Liver (tissue), 8 donors: ENCODE measurements at regions not wholly inside any gene's neighbourhood (a gene's known extent, or its start where the extent isn't known, plus 50 kb on each side); places are given as distances from the start of the nearest gene placed in this dataset.

ENCODE experiments used
- DNase-seq: peaks from one replicate; pipeline ENCODE4 v3.0.0-alpha.2; 2017; ENCODE audit warnings: low spot score
- H3K27ac ChIP-seq, 2 donors: one replicate each; pipeline ENCODE4 v1.7.0; 2013; ENCODE audit warnings: inconsistent platforms in 2 of 2, low read length in 2 of 2, control low read depth in 1 of 2, low read depth in 1 of 2, mild to moderate bottlenecking in 1 of 2
- H3K27me3 ChIP-seq, 4 donors: one replicate each; pipeline versions ENCODE4 v1.6.1 to v1.7.0; 2013; ENCODE audit warnings: low read length in 3 of 4, inconsistent platforms in 1 of 4, mild to moderate bottlenecking in 1 of 4, moderate library complexity in 1 of 4; ENCODE audit not compliant: control insufficient read depth in 4 of 4, insufficient read depth in 4 of 4
- H3K36me3 ChIP-seq, 4 donors: one replicate each; pipeline versions ENCODE4 v1.6.1 to v1.7.0; 2013; ENCODE audit warnings: low read length in 3 of 4, mild to moderate bottlenecking in 3 of 4, low read depth in 1 of 4, moderate library complexity in 1 of 4; ENCODE audit not compliant: control insufficient read depth in 4 of 4, insufficient read depth in 3 of 4
- H3K4me1 ChIP-seq, 4 donors: one replicate each; pipeline versions ENCODE4 v1.6.1 to v1.7.0; 2013; ENCODE audit warnings: low read length in 3 of 4, mild to moderate bottlenecking in 3 of 4, moderate library complexity in 1 of 4; ENCODE audit not compliant: control insufficient read depth in 4 of 4, insufficient read depth in 4 of 4
- H3K4me3 ChIP-seq, 3 donors: one replicate each; pipeline versions ENCODE4 v1.6.1 to v1.7.0; 2013; ENCODE audit warnings: low read length in 3 of 3, control low read depth in 1 of 3, low read depth in 1 of 3, mild to moderate bottlenecking in 1 of 3
- H3K9ac ChIP-seq, 2 donors: one replicate each; pipeline ENCODE4 v1.7.0; 2013; ENCODE audit warnings: low read length in 2 of 2, mild to moderate bottlenecking in 2 of 2, moderate library complexity in 2 of 2, control low read depth in 1 of 2, low read depth in 1 of 2
- H3K9me3 ChIP-seq, 4 donors: one replicate each; pipeline versions ENCODE4 v1.6.1 to v1.7.0; 2013; ENCODE audit warnings: low read length in 3 of 4; ENCODE audit not compliant: control insufficient read depth in 4 of 4
- ATF3 ChIP-seq: IDR thresholded peaks from 2 replicates; pipeline ENCODE4 v1.6.1; 2016; ENCODE audit warnings: antibody characterized with exemption
- CTCF ChIP-seq: fragments of 150-350 bp; IDR thresholded peaks from 2 replicates; pipeline ENCODE4 v1.5.1; 2017; ENCODE audit warnings: improper control_type of control experiment, low read depth, low read length; ENCODE audit not compliant: missing input control
- EGR1 ChIP-seq, 2 donors: IDR thresholded peaks; 2 replicates each; pipeline ENCODE4 v1.6.1; 2016 to 2018; ENCODE audit warnings: antibody characterized with exemption in 2 of 2, low read depth in 2 of 2
- FOXA1 ChIP-seq: IDR thresholded peaks from 2 replicates; pipeline ENCODE4 v1.6.1; 2016; ENCODE audit warnings: antibody characterized with exemption
- FOXA2 ChIP-seq: IDR thresholded peaks from 2 replicates; pipeline ENCODE4 v1.6.1; 2016; ENCODE audit warnings: antibody characterized with exemption
- GABPA ChIP-seq, 2 donors: IDR thresholded peaks in 1 of 2; conservative IDR thresholded peaks in 1 of 2; 2 replicates each; pipeline ENCODE4 v1.6.1; 2016; ENCODE audit warnings: antibody characterized with exemption in 2 of 2, mild to moderate bottlenecking in 1 of 2, moderate library complexity in 1 of 2
- HNF4A ChIP-seq, 2 donors: conservative IDR thresholded peaks; 2 replicates each; pipeline ENCODE4 v1.6.1; 2016; ENCODE audit warnings: antibody characterized with exemption in 2 of 2, mild to moderate bottlenecking in 2 of 2
- HNF4G ChIP-seq: IDR thresholded peaks from 2 replicates; pipeline ENCODE4 v1.6.1; 2016; ENCODE audit warnings: antibody characterized with exemption
- JUND ChIP-seq, 2 donors: IDR thresholded peaks; 2 replicates each; pipeline ENCODE4 v1.6.1; 2016; ENCODE audit warnings: antibody characterized with exemption in 2 of 2
- NR2F2 ChIP-seq: IDR thresholded peaks from 2 replicates; pipeline ENCODE4 v1.6.1; 2016; ENCODE audit warnings: antibody characterized with exemption
- RAD21 ChIP-seq, 2 donors: IDR thresholded peaks; 2 replicates each; pipeline ENCODE4 v1.6.1; 2016; ENCODE audit warnings: antibody characterized with exemption in 2 of 2, mild to moderate bottlenecking in 2 of 2
- REST ChIP-seq: IDR thresholded peaks from 2 replicates; pipeline ENCODE4 v1.6.1; 2016; ENCODE audit warnings: antibody characterized with exemption, mild to moderate bottlenecking
- RXRA ChIP-seq, 2 donors: IDR thresholded peaks; 2 replicates each; pipeline ENCODE4 v1.6.1; 2017 to 2018; ENCODE audit warnings: antibody characterized with exemption in 2 of 2, mild to moderate bottlenecking in 1 of 2
- TAF1 ChIP-seq: conservative IDR thresholded peaks from 2 replicates; pipeline ENCODE4 v1.6.1; 2016; ENCODE audit warnings: antibody characterized with exemption, mild to moderate bottlenecking
- YY1 ChIP-seq: IDR thresholded peaks from 2 replicates; pipeline ENCODE4 v1.6.1; 2016; ENCODE audit warnings: antibody characterized with exemption, mild to moderate bottlenecking
- ZBTB33 ChIP-seq: IDR thresholded peaks from 2 replicates; pipeline ENCODE4 v1.6.1; 2016; ENCODE audit warnings: antibody characterized with exemption
- WGBS: extraction: QIAGEN DNeasy Blood & Tissue Kit; methylation state at CpG from one replicate; pipeline ENCODE4 v1.1.7; 2013; 5-methylcytosine and 5-hydroxymethylcytosine counted together
- donor health status: healthy.
- donor health status: healthy.
- donor health status: healthy.
- donor health status: healthy.
- donor health status: healthy.

GRCh38 chr2:160646684-160647444, 153.3 kb upstream of the RBMS1 start:
- H3K27ac ChIP-seq, result no peak overlapping the region
- no peak for DNase-seq
- H3K4me3 ChIP-seq, result no peak overlapping the region

GRCh38 chr2:160647967-160648685, 154.5 kb upstream of the RBMS1 start:
- DNase-seq, result no peak

More at GRCh38 chr2:160646684-160647444, 153.3 kb upstream of the RBMS1 start:
- no peaks in the 10 kb centered on the region for H3K27me3 ChIP-seq
- TF ChIP-seq YY1 (no peak), GABPA (IDR thresholded peaks at IDR 0.05 in 1 of 2, conservative IDR thresholded peaks at IDR 0.05 in 1 of 2) (no peak), HNF4A (conservative IDR thresholded peaks at IDR 0.05) (no peak), ZBTB33 (no peak), JUND (IDR thresholded peaks at IDR 0.05) (no peak), RAD21 (IDR thresholded peaks at IDR 0.05) (no peak), CTCF (no peak), FOXA2 (no peak), RXRA (IDR thresholded peaks at IDR 0.05) (no peak), NR2F2 (no peak)
- no peaks in the 10 kb centered on the region for H3K36me3 ChIP-seq
- WGBS, result 65% methylated on average over 6 of the region's 6 CpGs
- no peaks in the 10 kb centered on the region for H3K4me1 ChIP-seq
- no peak overlapping the region for H3K9ac ChIP-seq
- H3K9me3 ChIP-seq, result no peaks in the 10 kb centered on the region

GRCh38 chr2:160649698-160650097, 156.1 kb upstream of the RBMS1 start:
- Histone ChIP-seq H3K27me3 (no peaks in the 10 kb centered on the region), H3K9me3 (no peaks in the 10 kb centered on the region), H3K9ac (no peak overlapping the region), H3K4me3 (no peak overlapping the region), H3K4me1 (no peaks in the 10 kb centered on the region), H3K27ac (no peak overlapping the region), H3K36me3 (no peaks in the 10 kb centered on the region)
- DNase-seq, result no peak
- 96% methylated on average over 12 of the region's 12 CpGs for WGBS
- no peak for TF ChIP-seq ATF3
- TF ChIP-seq ZBTB33, result no peak
- TF ChIP-seq HNF4G, result no peak
- TF ChIP-seq EGR1 (IDR thresholded peaks at IDR 0.05; ENCODE audit: low read depth in 2 of 2), result no peak
- TF ChIP-seq REST, result no peak
- TF ChIP-seq TAF1, result no peak
- TF ChIP-seq HNF4A (conservative IDR thresholded peaks at IDR 0.05), result no peak
- no peak for TF ChIP-seq YY1
- TF ChIP-seq FOXA1, result no peak

More at GRCh38 chr2:160647967-160648685, 154.5 kb upstream of the RBMS1 start:
- Histone ChIP-seq H3K27me3 (no peaks in the 10 kb centered on the region), H3K9me3 (no peaks in the 10 kb centered on the region), H3K36me3 (no peaks in the 10 kb centered on the region), H3K4me1 (no peaks in the 10 kb centered on the region), H3K9ac (no peak overlapping the region), H3K4me3 (no peak overlapping the region), H3K27ac (no peak overlapping the region)
- TF ChIP-seq RXRA (IDR thresholded peaks at IDR 0.05), result no peak
- TF ChIP-seq GABPA (IDR thresholded peaks at IDR 0.05 in 1 of 2, conservative IDR thresholded peaks at IDR 0.05 in 1 of 2), result no peak
- no peak for TF ChIP-seq NR2F2
- WGBS, result 71% methylated on average over 33 of the region's 33 CpGs
